K562 (cell line): ENCODE measurements at regions not wholly inside any gene's neighbourhood (a gene's known extent, or its start where the extent isn't known, plus 50 kb on each side); places are given as distances from the start of the nearest gene placed in this dataset.

Experiments
- TAF1 ChIP-seq: IDR thresholded peaks from 2 replicates; pipeline ENCODE4 v1.6.1; 2011; ENCODE audit warnings: mild to moderate bottlenecking, low read length, moderate library complexity; ENCODE audit not compliant: insufficient read depth, control insufficient read depth, severe bottlenecking; ENCODE audit errors: extremely low read depth
- ZFP36 ChIP-seq: fragments of 150-350 bp; IDR thresholded peaks from 2 replicates; pipeline ENCODE4 v1.6.1; 2018; ENCODE audit warnings: low read length, low read depth; ENCODE audit not compliant: partially characterized antibody

DNA sequence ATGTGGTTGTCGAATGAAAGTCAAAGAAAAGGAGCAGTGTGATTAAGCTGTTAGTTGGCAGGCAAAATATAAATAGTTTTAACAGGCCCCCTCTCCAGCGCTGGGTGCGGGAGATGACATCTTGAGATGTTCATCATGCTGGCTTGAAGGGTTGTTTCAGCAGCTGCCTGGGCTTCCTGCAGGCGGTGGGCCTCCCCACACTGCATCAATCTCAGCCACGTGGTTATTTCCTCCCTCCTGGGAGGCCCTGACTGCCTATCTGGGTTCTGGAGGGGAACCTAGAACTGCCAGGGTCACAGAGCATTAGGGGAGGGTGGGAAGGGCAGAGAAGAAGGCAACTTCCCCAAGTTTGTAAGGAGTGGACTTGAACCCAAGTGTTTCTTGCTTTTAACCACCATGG lies 173.3 kb upstream of the SYT13 start:
- TF ChIP-seq TAF1 (no peak), ZFP36 (no peak)
